GM12878 (cell line): ENCODE measurements at regions not wholly inside any gene's neighbourhood (a gene's known extent, or its start where the extent isn't known, plus 50 kb on each side); places are given as distances from the start of the nearest gene placed in this dataset.
A peak's percentile ranks its signal among the peaks of the same experiment; 100 is the strongest.

ENCODE experiments used
- ATAC-seq: fragments of 200-7000 bp; cut with Tn5 transposase; 3 replicates; pipeline ENCODE4 v1.9.1; 2020; ENCODE audit warnings: mild to moderate bottlenecking, moderate library complexity
- BruUV-seq: library from RNA; stranded (reverse); fragments of 400-500 nt; replicated peaks from 2 replicates; lab custom pipeline; 2021; lab: Mats Ljungman, UMichigan
- CTCF ChIA-PET: fragments of 300-600 bp; sonication (Branson Sonifier 250); formaldehyde crosslinking; extraction: SDS; loops from one replicate; lab custom pipeline; 2021; ENCODE audit warnings: inconsistent platforms; lab: Yijun Ruan, JAX
- POLR2A ChIA-PET: fragments of 350-600 bp; formaldehyde crosslinking; extraction: SDS; loops from one replicate; lab custom pipeline; 2021; ENCODE audit warnings: inconsistent platforms; lab: Charles Lee
- RAD21 ChIA-PET: fragments of 300-600 bp; sonication (Branson Sonifier 250); formaldehyde crosslinking; loops from one replicate; lab custom pipeline; 2023; ENCODE audit warnings: antibody characterized with exemption; ENCODE audit not compliant: unreplicated experiment; lab: Charles Lee
- SMC1A ChIA-PET: fragments of 300-600 bp; sonication (Branson Sonifier 250); formaldehyde crosslinking; loops from one replicate; lab custom pipeline; 2023; ENCODE audit not compliant: unreplicated experiment, uncharacterized antibody; lab: Charles Lee
- DNase-seq: peaks from one replicate; pipeline ENCODE4 v3.0.0-alpha.2; 2011; ENCODE audit warnings: low read depth, low spot score
- FAIRE-seq: peaks from 3 replicates; lab custom pipeline; 2011; peaks lifted over from hg19 to GRCh38; lab: Jason Lieb, UNC
- H2AFZ ChIP-seq: 2 replicates; pipeline ENCODE4 v1.6.0; 2011; ENCODE audit warnings: low read depth, low read length, control low read depth; ENCODE audit not compliant: control insufficient read depth
- H3K27ac ChIP-seq: 2 replicates; pipeline ENCODE4 v1.5.1; 2011; ENCODE audit warnings: control low read depth; ENCODE audit not compliant: control insufficient read depth, insufficient read depth
- H3K27me3 ChIP-seq, 2 experiments: replicated peaks in 1 of 2; 2 replicates each; pipeline versions ENCODE4 v1.6.0 to v1.6.1; 2011; ENCODE audit warnings: low read length in 1 of 2; ENCODE audit not compliant: control insufficient read depth in 2 of 2, insufficient read depth in 2 of 2
- H3K36me3 ChIP-seq, 2 experiments: 2 replicates each; pipeline ENCODE4 v1.5.1; 2011; ENCODE audit warnings: low read length in 1 of 2; ENCODE audit not compliant: control insufficient read depth in 2 of 2, insufficient read depth in 2 of 2
- H3K4me1 ChIP-seq: 2 replicates; pipeline ENCODE4 v1.6.1; 2011; ENCODE audit warnings: mild to moderate bottlenecking, low read length, moderate library complexity, mixed read lengths; ENCODE audit not compliant: control insufficient read depth, insufficient read depth
- H3K4me2 ChIP-seq: 2 replicates; pipeline ENCODE4 v1.6.0; 2011; ENCODE audit warnings: control low read depth; ENCODE audit not compliant: control insufficient read depth, insufficient read depth
- H3K4me3 ChIP-seq: fragments of 200-600 bp; sonication (generic); 2 replicates; pipeline ENCODE4 v1.5.1; 2016
- H3K79me2 ChIP-seq: 2 replicates; pipeline ENCODE4 v1.6.0; 2011; ENCODE audit warnings: low read length; ENCODE audit not compliant: control insufficient read depth, insufficient read depth
- H3K9ac ChIP-seq: 2 replicates; pipeline ENCODE4 v1.8.0; 2011; ENCODE audit warnings: low read length, control low read depth, mixed read lengths; ENCODE audit not compliant: control insufficient read depth, insufficient read depth
- H3K9me3 ChIP-seq: replicated peaks from 3 replicates; pipeline ENCODE4 v1.5.1; 2011; ENCODE audit warnings: mild to moderate bottlenecking, low read length; ENCODE audit not compliant: control insufficient read depth, insufficient read depth
- H4K20me1 ChIP-seq: 2 replicates; pipeline ENCODE4 v1.6.0; 2011; ENCODE audit not compliant: control insufficient read depth, insufficient read depth
- BCL3 ChIP-seq: IDR thresholded peaks from 2 replicates; pipeline ENCODE4 v1.6.1; 2011; ENCODE audit warnings: borderline replicate concordance, low read depth, mild to moderate bottlenecking, moderate library complexity, low read length; ENCODE audit not compliant: insufficient read depth, poor library complexity, severe bottlenecking
- NFXL1 ChIP-seq: fragments of 450-650 bp; IDR thresholded peaks from 2 replicates; pipeline ENCODE4 v1.6.1; 2017; ENCODE audit warnings: antibody characterized with exemption, mild to moderate bottlenecking, borderline replicate concordance
- PAX8 ChIP-seq: fragments of 450-650 bp; IDR thresholded peaks from 2 replicates; pipeline ENCODE4 v1.6.1; 2017; ENCODE audit warnings: mild to moderate bottlenecking, moderate library complexity
- POLR2A ChIP-seq: IDR thresholded peaks from 2 replicates; pipeline ENCODE4 v1.6.1; 2011; ENCODE audit warnings: low read depth, mild to moderate bottlenecking, low read length
- SIX5 ChIP-seq: IDR thresholded peaks from 2 replicates; pipeline ENCODE4 v1.6.1; 2011; ENCODE audit warnings: mild to moderate bottlenecking, low read depth, low read length, moderate library complexity; ENCODE audit not compliant: severe bottlenecking
- STAT3 ChIP-seq: IDR thresholded peaks from 2 replicates; pipeline ENCODE4 v1.6.1; 2011; ENCODE audit warnings: low read depth, low read length, improper control_type of control experiment
- SUPT20H ChIP-seq: IDR thresholded peaks from 2 replicates; pipeline ENCODE4 v1.6.1; 2011; ENCODE audit warnings: low read depth, mild to moderate bottlenecking, low read length, moderate library complexity, borderline replicate concordance; ENCODE audit not compliant: control insufficient read depth
- WGBS: methylation state at CpG from one replicate; pipeline ENCODE4 v1.1.6; 2016; ENCODE audit warnings: low lambda C conversion rate; ENCODE audit not compliant: insufficient replicate concordance, insufficient coverage; ENCODE audit errors: missing lambda C conversion rate; 5-methylcytosine and 5-hydroxymethylcytosine counted together
- in situ Hi-C: fragments of 300-500 bp; cut with MboI; formaldehyde crosslinking; loops from 9 replicates; pipeline ENCODE4 v1.14.3; 2018; ENCODE audit warnings: mixed read lengths
- intact Hi-C: fragments of 100-400 bp; cut with micrococcal nuclease; formaldehyde crosslinking; loops from one replicate; pipeline ENCODE4 v1.14.2; 2022; ENCODE audit not compliant: unreplicated experiment
- TF ChIP-seq, protein P1 (sequence below): IDR thresholded peaks from 2 replicates; pipeline ENCODE4 v1.6.1; 2012; ENCODE audit warnings: improper control_type of control experiment, low read depth, low read length; ENCODE audit not compliant: insufficient replicate concordance

DNA sequence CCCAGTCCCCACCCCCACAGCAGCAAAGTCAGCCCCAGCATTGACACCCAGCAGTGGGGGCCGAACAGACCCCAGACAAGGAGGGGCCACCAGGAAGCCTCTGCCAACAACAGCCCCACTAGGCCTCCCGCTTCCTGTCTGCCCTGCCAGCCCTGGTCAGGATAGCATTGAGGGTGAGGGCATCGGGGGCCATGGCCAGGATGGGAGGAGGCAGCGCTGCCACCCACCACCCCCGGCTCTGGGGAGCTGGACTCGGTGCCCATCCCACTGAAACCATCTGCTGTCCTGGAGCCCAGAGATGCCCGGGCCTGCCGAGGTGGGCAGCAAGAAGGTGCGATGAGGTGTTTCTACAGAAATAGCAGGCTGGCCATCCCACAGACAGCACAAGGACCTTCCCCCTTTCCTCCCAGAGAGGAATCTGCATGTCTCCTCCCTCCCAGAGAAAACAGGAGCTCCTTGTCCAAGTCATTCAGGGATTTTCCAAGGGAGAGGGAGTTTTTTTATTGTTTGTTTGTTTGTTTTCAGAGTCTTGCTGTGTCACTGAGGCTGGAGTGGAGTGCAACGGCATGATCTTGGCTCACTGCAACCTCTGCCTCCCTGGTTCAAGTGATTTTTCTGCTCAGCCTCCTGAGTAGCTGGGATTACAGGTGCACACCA, 62.1 kb upstream of the BHLHE23 start:
- Histone ChIP-seq H2AFZ (no peak overlapping the region), H3K4me3 (no peak overlapping the region), H3K9me3 (no peaks in the 10 kb centered on the region; the same call in 2 of the 3 replicates), H3K27me3 (no peaks in the 10 kb centered on the region; a peak in 2 of 4 replicates), H3K4me1 (no peaks in the 10 kb centered on the region), H3K27ac (no peak overlapping the region), H3K79me2 (no peaks in the 10 kb centered on the region), H4K20me1 (no peaks in the 10 kb centered on the region), H3K36me3 (no peaks in the 10 kb centered on the region), H3K4me2 (no peak overlapping the region), H3K9ac (no peak overlapping the region)
- in situ Hi-C loops = no loop called here
- ChIA-PET CTCF (no interaction called here), SMC1A (interaction anchor here (1.2 kb wide), 1 partner anchor 54 kb away, joined by 3 read pairs; no protein-coding TSS in a partner anchor), POLR2A (no interaction called here), RAD21 (no interaction called here)
- ATAC-seq = no peak
- FAIRE-seq = no peak
- intact Hi-C loops = no loop called here
- no peak for DNase-seq
- WGBS = 45% methylated on average over 10 of the region's 10 CpGs
- TF ChIP-seq SIX5 = no peak
- no peak for TF ChIP-seq STAT3
- TF ChIP-seq PAX8 = no peak
- peak; percentile 17; the same call in 1 of the 2 replicates for TF ChIP-seq POLR2A
- no peak for TF ChIP-seq NFXL1
- no TSS peak for BruUV-seq

- CTCF ChIA-PET = no interaction called here
- 0 out of 2 replicates have a peak, but pooled peaks have one; percentile 3 for TF ChIP-seq POLR2A
- TF ChIP-seq SUPT20H = no peak
- TF ChIP-seq, protein P1, sequence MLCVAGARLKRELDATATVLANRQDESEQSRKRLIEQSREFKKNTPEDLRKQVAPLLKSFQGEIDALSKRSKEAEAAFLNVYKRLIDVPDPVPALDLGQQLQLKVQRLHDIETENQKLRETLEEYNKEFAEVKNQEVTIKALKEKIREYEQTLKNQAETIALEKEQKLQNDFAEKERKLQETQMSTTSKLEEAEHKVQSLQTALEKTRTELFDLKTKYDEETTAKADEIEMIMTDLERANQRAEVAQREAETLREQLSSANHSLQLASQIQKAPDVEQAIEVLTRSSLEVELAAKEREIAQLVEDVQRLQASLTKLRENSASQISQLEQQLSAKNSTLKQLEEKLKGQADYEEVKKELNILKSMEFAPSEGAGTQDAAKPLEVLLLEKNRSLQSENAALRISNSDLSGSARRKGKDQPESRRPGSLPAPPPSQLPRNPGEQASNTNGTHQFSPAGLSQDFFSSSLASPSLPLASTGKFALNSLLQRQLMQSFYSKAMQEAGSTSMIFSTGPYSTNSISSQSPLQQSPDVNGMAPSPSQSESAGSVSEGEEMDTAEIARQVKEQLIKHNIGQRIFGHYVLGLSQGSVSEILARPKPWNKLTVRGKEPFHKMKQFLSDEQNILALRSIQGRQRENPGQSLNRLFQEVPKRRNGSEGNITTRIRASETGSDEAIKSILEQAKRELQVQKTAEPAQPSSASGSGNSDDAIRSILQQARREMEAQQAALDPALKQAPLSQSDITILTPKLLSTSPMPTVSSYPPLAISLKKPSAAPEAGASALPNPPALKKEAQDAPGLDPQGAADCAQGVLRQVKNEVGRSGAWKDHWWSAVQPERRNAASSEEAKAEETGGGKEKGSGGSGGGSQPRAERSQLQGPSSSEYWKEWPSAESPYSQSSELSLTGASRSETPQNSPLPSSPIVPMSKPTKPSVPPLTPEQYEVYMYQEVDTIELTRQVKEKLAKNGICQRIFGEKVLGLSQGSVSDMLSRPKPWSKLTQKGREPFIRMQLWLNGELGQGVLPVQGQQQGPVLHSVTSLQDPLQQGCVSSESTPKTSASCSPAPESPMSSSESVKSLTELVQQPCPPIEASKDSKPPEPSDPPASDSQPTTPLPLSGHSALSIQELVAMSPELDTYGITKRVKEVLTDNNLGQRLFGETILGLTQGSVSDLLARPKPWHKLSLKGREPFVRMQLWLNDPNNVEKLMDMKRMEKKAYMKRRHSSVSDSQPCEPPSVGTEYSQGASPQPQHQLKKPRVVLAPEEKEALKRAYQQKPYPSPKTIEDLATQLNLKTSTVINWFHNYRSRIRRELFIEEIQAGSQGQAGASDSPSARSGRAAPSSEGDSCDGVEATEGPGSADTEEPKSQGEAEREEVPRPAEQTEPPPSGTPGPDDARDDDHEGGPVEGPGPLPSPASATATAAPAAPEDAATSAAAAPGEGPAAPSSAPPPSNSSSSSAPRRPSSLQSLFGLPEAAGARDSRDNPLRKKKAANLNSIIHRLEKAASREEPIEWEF = no peak
- peak; percentile 81 for TF ChIP-seq BCL3
Observed at GRCh38 chr20:63067721-63068560, 61.2 kb upstream of the BHLHE23 start.

More at GRCh38 chr20:63067721-63068560, 61.2 kb upstream of the BHLHE23 start:
- SMC1A ChIA-PET = no interaction called here
- FAIRE-seq (no peak), DNase-seq (no peak), ATAC-seq (no peak)
- H3K4me2 ChIP-seq = no peak overlapping the region
- no peaks in the 10 kb centered on the region for H3K36me3 ChIP-seq
- H3K79me2 ChIP-seq = no peaks in the 10 kb centered on the region
- no peak overlapping the region for H3K27ac ChIP-seq
- no peaks in the 10 kb centered on the region for H4K20me1 ChIP-seq
- no TSS peak for BruUV-seq
- no peaks in the 10 kb centered on the region; the same call in 2 of the 3 replicates for H3K9me3 ChIP-seq
- no peak overlapping the region for H3K4me3 ChIP-seq
- no peak overlapping the region for H3K9ac ChIP-seq
- in situ Hi-C loops = no loop called here
- POLR2A ChIA-PET = no interaction called here
- no peak overlapping the region for H2AFZ ChIP-seq
- no peaks in the 10 kb centered on the region for H3K4me1 ChIP-seq
- 24% methylated on average over 26 of the region's 26 CpGs for WGBS
- intact Hi-C loops = no loop called here
- H3K27me3 ChIP-seq = no peaks in the 10 kb centered on the region; a peak in 1 of 4 replicates
- RAD21 ChIA-PET = no interaction called here
